ENCODE measurements at regions not wholly inside any gene's neighbourhood (a gene's known extent, or its start where the extent isn't known, plus 50 kb on each side); places are given as distances from the start of the nearest gene placed in this dataset.

- peak in 1 of 5 experiments; percentile 25 for TF ChIP-seq CTCF (IDR thresholded peaks at IDR 0.05 in 4 of 5, conservative IDR thresholded peaks at IDR 0.05 in 1 of 5)
- TF ChIP-seq POLR2A (IDR thresholded peaks at IDR 0.05), result no peak
These were observed 237.0 kb downstream of the LACC1 start for GRCh38 chr13:44116562-44117332.
